Breast epithelium (tissue), 4 donors: ENCODE measurements at regions not wholly inside any gene's neighbourhood (a gene's known extent, or its start where the extent isn't known, plus 50 kb on each side); places are given as distances from the start of the nearest gene placed in this dataset.
"Not testable (repeated sequence)": the region's sequence is repeated elsewhere in the genome, so short reads cannot be mapped to it uniquely, and the experiment has no call there.

Experiments used
- DNase-seq, 2 donors: peaks; one replicate each; pipeline ENCODE4 v3.0.0-alpha.2; 2019; ENCODE audit warnings: low spot score in 2 of 2
- H3K27ac ChIP-seq, 2 donors: fragments of 200-600 bp; sonication (generic) in 1 of 2; one replicate each; pipeline ENCODE4 v1.5.1; 2016 to 2019; ENCODE audit warnings: mild to moderate bottlenecking in 1 of 2
- H3K27me3 ChIP-seq, 2 donors: fragments of 200-600 bp; sonication (generic) in 1 of 2; one replicate each; pipeline versions ENCODE4 v1.5.1 to v1.6.0; 2017 to 2019; ENCODE audit warnings: control low read depth in 1 of 2, mild to moderate bottlenecking in 1 of 2
- H3K36me3 ChIP-seq: fragments of 200-600 bp; one replicate; pipeline ENCODE4 v1.5.1; 2019
- H3K4me1 ChIP-seq, 2 donors: fragments of 200-600 bp; sonication (generic); one replicate each; pipeline ENCODE4 v1.5.1; 2016 to 2019; ENCODE audit warnings: control low read depth in 1 of 2
- H3K4me3 ChIP-seq, 3 donors: fragments of 200-600 bp; sonication (generic); 1 replicate in 2 of 3; 2 replicates in 1 of 3; pipeline ENCODE4 v1.5.1; 2016 to 2019; ENCODE audit warnings: mild to moderate bottlenecking in 3 of 3, moderate library complexity in 2 of 3
- H3K9me3 ChIP-seq, 2 donors: fragments of 200-600 bp; sonication (generic) in 1 of 2; one replicate each; pipeline ENCODE4 v1.5.1; 2016 to 2019; ENCODE audit warnings: control low read depth in 1 of 2
- POLR2A ChIP-seq: fragments of 450-650 bp; IDR thresholded peaks from one replicate; pipeline ENCODE4 v1.6.1; 2016; ENCODE audit warnings: antibody characterized with exemption, mild to moderate bottlenecking, moderate library complexity
- POLR2AphosphoS5 ChIP-seq, 3 donors: sonication (generic); formaldehyde crosslinking; IDR thresholded peaks; one replicate each; pipeline ENCODE4 v1.6.1; 2017; ENCODE audit warnings: antibody characterized with exemption in 3 of 3
- intact Hi-C: fragments of 100-400 bp; cut with DNase I; formaldehyde crosslinking; loops from one replicate; pipeline ENCODE4 v1.15.1; 2023; ENCODE audit warnings: low total_unique reads
- TF ChIP-seq, protein P1 (sequence below), 3 donors: fragments of 450-650 bp; IDR thresholded peaks; one replicate each; pipeline ENCODE4 v1.5.1; 2016 to 2017; ENCODE audit warnings: antibody characterized with exemption in 3 of 3, mild to moderate bottlenecking in 3 of 3, moderate library complexity in 3 of 3

DNA sequence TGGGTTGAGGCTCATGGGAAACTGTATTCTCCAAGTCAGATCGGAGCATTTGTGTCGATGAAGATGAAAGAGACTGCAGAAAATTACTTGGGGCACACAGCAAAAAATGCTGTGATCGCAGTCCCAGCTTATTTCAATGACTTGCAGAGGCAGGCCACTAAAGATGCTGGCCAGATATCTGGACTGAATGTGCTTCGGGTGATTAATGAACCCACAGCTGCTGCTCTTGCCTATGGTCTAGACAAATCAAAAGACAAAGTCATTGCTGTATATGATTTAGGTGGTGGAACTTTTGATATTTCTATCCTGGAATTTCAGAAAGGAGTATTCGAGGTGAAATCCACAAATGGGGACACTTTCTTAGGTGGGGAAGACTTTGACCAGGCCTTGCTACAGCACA is 336.6 kb downstream of the PAX3 start:
- DNase-seq = no peak
- Histone ChIP-seq H3K27me3 (no peaks in the 10 kb centered on the region), H3K27ac (no peak overlapping the region), H3K36me3 (no peaks in the 10 kb centered on the region), H3K9me3 (no peaks in the 10 kb centered on the region), H3K4me1 (no peaks in the 10 kb centered on the region), H3K4me3 (no peak overlapping the region)
- intact Hi-C loops = no loop called here
- TF ChIP-seq POLR2A = no peak
- no peak for TF ChIP-seq POLR2AphosphoS5 (IDR thresholded peaks at IDR 0.05)
- TF ChIP-seq, protein P1, sequence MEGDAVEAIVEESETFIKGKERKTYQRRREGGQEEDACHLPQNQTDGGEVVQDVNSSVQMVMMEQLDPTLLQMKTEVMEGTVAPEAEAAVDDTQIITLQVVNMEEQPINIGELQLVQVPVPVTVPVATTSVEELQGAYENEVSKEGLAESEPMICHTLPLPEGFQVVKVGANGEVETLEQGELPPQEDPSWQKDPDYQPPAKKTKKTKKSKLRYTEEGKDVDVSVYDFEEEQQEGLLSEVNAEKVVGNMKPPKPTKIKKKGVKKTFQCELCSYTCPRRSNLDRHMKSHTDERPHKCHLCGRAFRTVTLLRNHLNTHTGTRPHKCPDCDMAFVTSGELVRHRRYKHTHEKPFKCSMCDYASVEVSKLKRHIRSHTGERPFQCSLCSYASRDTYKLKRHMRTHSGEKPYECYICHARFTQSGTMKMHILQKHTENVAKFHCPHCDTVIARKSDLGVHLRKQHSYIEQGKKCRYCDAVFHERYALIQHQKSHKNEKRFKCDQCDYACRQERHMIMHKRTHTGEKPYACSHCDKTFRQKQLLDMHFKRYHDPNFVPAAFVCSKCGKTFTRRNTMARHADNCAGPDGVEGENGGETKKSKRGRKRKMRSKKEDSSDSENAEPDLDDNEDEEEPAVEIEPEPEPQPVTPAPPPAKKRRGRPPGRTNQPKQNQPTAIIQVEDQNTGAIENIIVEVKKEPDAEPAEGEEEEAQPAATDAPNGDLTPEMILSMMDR (IDR thresholded peaks at IDR 0.05) = no peak

DNA sequence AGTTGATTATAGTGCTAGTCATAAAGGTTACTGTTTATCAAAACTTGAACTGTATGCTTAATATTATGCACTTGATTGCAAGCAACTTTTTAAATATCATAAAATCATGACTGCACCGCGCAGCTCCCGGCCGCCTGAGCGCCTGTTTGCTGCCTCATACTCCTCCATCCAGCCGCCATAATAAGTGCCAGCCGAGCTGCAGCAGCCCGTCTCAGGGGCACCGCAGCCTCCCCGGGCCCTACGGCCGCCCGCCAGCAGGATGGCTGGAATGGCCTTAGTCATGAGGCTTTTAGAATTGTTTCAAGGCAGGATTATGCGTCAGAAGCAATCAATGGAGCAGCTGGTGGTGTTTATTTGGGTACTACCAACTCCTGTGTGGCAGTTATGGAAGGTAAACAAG is 337.2 kb downstream of the PAX3 start:
- no peaks in the 10 kb centered on the region for H3K9me3 ChIP-seq
- no peaks in the 10 kb centered on the region for H3K36me3 ChIP-seq
- TF ChIP-seq, protein P1 (IDR thresholded peaks at IDR 0.05) = no peak
- TF ChIP-seq POLR2A (no peak), POLR2AphosphoS5 (IDR thresholded peaks at IDR 0.05) (no peak)
- DNase-seq = no peak
- intact Hi-C loops = no loop called here
- H3K4me1 ChIP-seq = no peaks in the 10 kb centered on the region
- no peak overlapping the region for H3K27ac ChIP-seq
- no peaks in the 10 kb centered on the region for H3K27me3 ChIP-seq
- no peak overlapping the region for H3K4me3 ChIP-seq

DNA sequence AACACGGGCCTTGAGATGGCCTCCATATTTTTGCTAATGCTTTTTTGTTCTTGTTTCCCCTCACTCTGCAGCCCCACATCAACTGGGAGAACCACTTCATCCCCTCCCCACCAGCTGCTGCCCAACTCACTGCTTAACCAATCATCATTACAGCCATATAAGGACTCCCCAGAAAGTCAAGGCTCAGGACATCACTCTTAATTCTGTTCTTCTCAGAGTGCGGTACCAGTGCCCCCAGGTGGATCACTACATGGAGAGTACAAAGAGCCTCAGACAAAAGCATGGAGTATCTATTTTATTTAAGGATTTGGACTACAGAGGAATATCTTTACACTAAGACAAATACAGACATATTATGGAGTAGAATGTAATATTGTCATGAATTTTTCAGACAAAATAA is 340.6 kb downstream of the PAX3 start:
- Histone ChIP-seq H3K4me3 (no peak overlapping the region), H3K27me3 (no peaks in the 10 kb centered on the region)
- intact Hi-C loops = no loop called here

DNA sequence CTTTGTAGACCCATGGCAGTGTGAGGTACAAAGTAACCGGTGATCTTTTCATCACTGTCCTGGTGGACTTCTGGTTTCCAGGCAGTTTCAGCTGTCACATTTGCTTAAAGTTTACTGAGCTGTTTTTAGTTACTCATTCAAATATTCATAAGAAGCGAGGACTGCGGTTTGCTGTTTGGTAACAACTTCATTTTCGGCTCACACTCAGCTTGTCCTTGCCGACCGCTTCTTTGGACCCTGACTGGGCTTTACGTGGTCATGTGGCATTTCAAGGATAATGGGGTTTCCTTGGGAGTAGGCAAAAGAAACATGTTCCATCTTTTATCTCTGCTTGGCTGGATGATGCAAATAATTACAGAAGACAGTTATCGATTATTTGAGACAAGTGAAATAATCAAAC is 350.7 kb downstream of the PAX3 start:
- intact Hi-C loops = no loop called here
- Histone ChIP-seq H3K27ac (no peak overlapping the region), H3K4me1 (no peaks in the 10 kb centered on the region), H3K36me3 (no peaks in the 10 kb centered on the region), H3K9me3 (no peaks in the 10 kb centered on the region), H3K4me3 (no peak overlapping the region), H3K27me3 (no peaks in the 10 kb centered on the region)
- no peak for DNase-seq
- TF ChIP-seq, protein P1 (IDR thresholded peaks at IDR 0.05) = no peak
- no peak for TF ChIP-seq POLR2A
- TF ChIP-seq POLR2AphosphoS5 (IDR thresholded peaks at IDR 0.05) = no peak

More for the DNA sequence above, 340.6 kb downstream of the PAX3 start:
- Histone ChIP-seq H3K36me3 (no peaks in the 10 kb centered on the region), H3K4me1 (no peaks in the 10 kb centered on the region), H3K27ac (no peak overlapping the region), H3K9me3 (no peaks in the 10 kb centered on the region)
- TF ChIP-seq POLR2A (no peak), POLR2AphosphoS5 (IDR thresholded peaks at IDR 0.05) (no peak)
- TF ChIP-seq, protein P1 (IDR thresholded peaks at IDR 0.05) = no peak
- DNase-seq = no peak

DNA sequence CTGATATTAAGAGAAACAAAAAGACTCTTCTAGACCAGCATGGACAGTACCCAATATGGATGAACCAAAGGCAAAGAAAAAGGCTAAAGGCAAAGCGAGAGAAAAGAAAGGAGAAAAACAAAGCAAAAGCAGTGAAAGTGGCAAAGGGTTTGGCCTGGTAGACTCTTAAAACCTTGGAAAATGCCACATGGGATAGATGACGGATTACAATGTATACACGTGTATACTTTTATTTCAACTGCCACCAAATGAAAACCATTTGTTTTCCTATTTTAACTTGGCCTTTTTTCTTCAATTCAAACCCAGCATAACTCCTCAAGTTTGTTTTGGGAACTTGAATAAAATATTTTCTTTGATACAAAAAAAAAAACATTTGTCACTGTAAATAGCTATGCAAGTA is 354.3 kb downstream of the PAX3 start:
- H3K27ac ChIP-seq, H3K27me3 ChIP-seq, H3K9me3 ChIP-seq, H3K4me3 ChIP-seq, H3K4me1 ChIP-seq, H3K36me3 ChIP-seq, intact Hi-C loops, DNase-seq: not testable (repeated sequence)

DNA sequence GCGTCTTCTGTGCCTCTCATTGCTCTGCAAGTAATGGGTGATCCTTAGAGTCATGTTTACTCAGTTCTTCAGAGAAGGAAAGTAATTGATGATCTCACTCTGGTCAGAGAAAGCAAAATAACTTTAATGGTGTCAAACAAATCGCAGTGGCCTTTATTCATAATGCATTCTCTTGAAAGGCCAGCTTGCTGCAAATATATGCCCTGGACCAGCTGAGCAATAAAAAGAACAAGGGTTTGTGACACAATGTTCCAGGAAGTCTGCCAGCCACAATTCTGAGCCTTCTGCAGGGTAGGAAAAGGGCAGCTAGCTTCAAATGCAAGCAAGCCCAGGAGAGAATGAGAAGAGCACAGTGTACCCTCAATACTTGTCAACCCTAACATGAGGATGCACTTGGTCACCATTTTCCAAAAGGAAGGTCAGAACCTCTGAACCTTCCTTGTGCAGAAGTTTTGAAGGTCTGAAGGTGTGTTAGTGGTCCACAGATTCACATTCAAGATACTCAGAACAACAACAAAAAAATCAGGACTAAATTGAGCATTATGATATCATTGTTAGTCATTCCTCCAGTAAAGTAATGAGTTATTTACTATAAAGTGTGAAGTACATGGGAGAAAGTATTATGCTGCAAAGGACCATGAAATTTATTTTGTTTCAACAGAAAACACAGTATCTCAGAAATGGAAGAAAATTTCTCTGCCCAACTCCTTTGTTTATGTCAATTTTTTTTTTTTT is 355.6 kb downstream of the PAX3 start:
- no peaks in the 10 kb centered on the region for H3K27me3 ChIP-seq
- H3K4me1 ChIP-seq = no peaks in the 10 kb centered on the region
- H3K9me3 ChIP-seq = no peaks in the 10 kb centered on the region
- intact Hi-C loops = no loop called here
- H3K4me3 ChIP-seq = no peak overlapping the region
- no peak for TF ChIP-seq POLR2AphosphoS5 (IDR thresholded peaks at IDR 0.05)
- no peak for TF ChIP-seq POLR2A
- TF ChIP-seq, protein P1 (IDR thresholded peaks at IDR 0.05) = no peak
- no peaks in the 10 kb centered on the region for H3K36me3 ChIP-seq
- DNase-seq = no peak
- no peak overlapping the region for H3K27ac ChIP-seq
